Adipose tissue (tissue), 3 donors: ENCODE measurements at regions not wholly inside any gene's neighbourhood (a gene's known extent, or its start where the extent isn't known, plus 50 kb on each side); places are given as distances from the start of the nearest gene placed in this dataset.
"Not testable (repeated sequence)": the region's sequence is repeated elsewhere in the genome, so short reads cannot be mapped to it uniquely, and the experiment has no call there.

ENCODE experiments used
- H3K27ac ChIP-seq: one replicate; pipeline ENCODE4 v1.5.1; 2013; ENCODE audit warnings: low read depth, low read length
- WGBS, 3 donors: extraction: QIAGEN DNeasy Blood & Tissue Kit; methylation state at CpG; one replicate each; pipeline ENCODE4 v1.1.7; 2013; 5-methylcytosine and 5-hydroxymethylcytosine counted together
- donor health status: healthy with polysubstance abuse.
- donor health status: Bipolar disorder and iron deficiency.
- donor health status: healthy.

- H3K27ac ChIP-seq, result no peak overlapping the region
- WGBS, 3 donors, result 68 to 83% (median 69%) methylated on average over 1 of the region's 1 CpG
Observed at GRCh38 chr13:81382246-81382645, 1041.3 kb upstream of the SPRY2 start.

GRCh38 chr13:81381560-81381959 is 1040.6 kb upstream of the SPRY2 start:
- no peak overlapping the region for H3K27ac ChIP-seq
- 56 to 65% (median 61%) methylated on average over 1 of the region's 1 CpG for WGBS, 3 donors

- H3K27ac ChIP-seq, result no peak overlapping the region
Observed at GRCh38 chr13:81379183-81379582, 1038.3 kb upstream of the SPRY2 start.

GRCh38 chr13:81377921-81378320 is 1037.0 kb upstream of the SPRY2 start:
- no peak overlapping the region for H3K27ac ChIP-seq
- 90 to 100% (median 93%) methylated on average over 1 of the region's 1 CpG for WGBS, 3 donors

GRCh38 chr13:81375709-81376108 is 1034.8 kb upstream of the SPRY2 start:
- WGBS, 3 donors, result 40 to 60% (median 54%) methylated on average over 1 of the region's 1 CpG

GRCh38 chr13:81362711-81363110 is 1021.8 kb upstream of the SPRY2 start:
- not testable (repeated sequence) for H3K27ac ChIP-seq
- 45 to 65% (median 59%) methylated on average over 2 of the region's 2 CpGs for WGBS, 3 donors

More at GRCh38 chr13:81375709-81376108, 1034.8 kb upstream of the SPRY2 start:
- no peak overlapping the region for H3K27ac ChIP-seq

GRCh38 chr13:81350056-81350455 is 1009.1 kb upstream of the SPRY2 start:
- WGBS, 3 donors, result 60 to 68% (median 63%) methylated on average over 1 of the region's 1 CpG
- no peak overlapping the region for H3K27ac ChIP-seq

- 92 to 94% (median 94%) methylated on average over 36 of the region's 36 CpGs for WGBS, 3 donors
- not testable (repeated sequence) for H3K27ac ChIP-seq
Observed at GRCh38 chr13:81340118-81341069, 999.5 kb upstream of the SPRY2 start.

- H3K27ac ChIP-seq, result not testable (repeated sequence)
- 95 to 96% (median 95%) methylated on average over 14 of the region's 14 CpGs for WGBS, 3 donors
Observed at GRCh38 chr13:81339666-81340065, 998.7 kb upstream of the SPRY2 start.

GRCh38 chr13:81334481-81334880 is 993.6 kb upstream of the SPRY2 start:
- no peak overlapping the region for H3K27ac ChIP-seq
- 78 to 93% (median 80%) methylated on average over 4 of the region's 4 CpGs for WGBS, 3 donors

GRCh38 chr13:81326913-81327312 is 986.0 kb upstream of the SPRY2 start:
- 71 to 83% (median 72%) methylated on average over 1 of the region's 1 CpG for WGBS, 3 donors
- H3K27ac ChIP-seq, result no peak overlapping the region

- WGBS, 3 donors, result 86 to 93% (median 93%) methylated on average over 2 of the region's 2 CpGs
- no peak overlapping the region for H3K27ac ChIP-seq
Observed at GRCh38 chr13:81320516-81320915, 979.6 kb upstream of the SPRY2 start.

- WGBS, 3 donors, result 75 to 76% (median 75%) methylated on average over 3 of the region's 3 CpGs
- H3K27ac ChIP-seq, result no peak overlapping the region
Observed at GRCh38 chr13:81319351-81319750, 978.4 kb upstream of the SPRY2 start.

- 77 to 90% (median 85%) methylated on average over 4 of the region's 4 CpGs for WGBS, 3 donors
- H3K27ac ChIP-seq, result no peak overlapping the region
Observed at GRCh38 chr13:81318231-81319019, 977.5 kb upstream of the SPRY2 start.

GRCh38 chr13:81314461-81314860 is 973.5 kb upstream of the SPRY2 start:
- WGBS, 3 donors, result 88 to 91% (median 88%) methylated on average over 3 of the region's 3 CpGs
- H3K27ac ChIP-seq, result no peak overlapping the region

GRCh38 chr13:81305928-81306327 is 965.0 kb upstream of the SPRY2 start:
- no peak overlapping the region for H3K27ac ChIP-seq

GRCh38 chr13:81304121-81304659 is 963.3 kb upstream of the SPRY2 start:
- H3K27ac ChIP-seq, result no peak overlapping the region
- WGBS, 3 donors, result 78 to 82% (median 81%) methylated on average over 6 of the region's 6 CpGs

- WGBS, 3 donors, result 84 to 91% (median 87%) methylated on average over 2 of the region's 2 CpGs
- no peak overlapping the region for H3K27ac ChIP-seq
Observed at GRCh38 chr13:81302677-81303076, 961.8 kb upstream of the SPRY2 start.

GRCh38 chr13:81302125-81302524 is 961.2 kb upstream of the SPRY2 start:
- no peak overlapping the region for H3K27ac ChIP-seq
